ENCODE measurements at regions not wholly inside any gene's neighbourhood (a gene's known extent, or its start where the extent isn't known, plus 50 kb on each side); places are given as distances from the start of the nearest gene placed in this dataset.

- Histone ChIP-seq H3K9me3 (ENCODE audit: low read length) (no peaks in the 10 kb centered on the region), H3K36me3 (ENCODE audit: insufficient read depth, low read length) (no peaks in the 10 kb centered on the region), H3K4me1 (ENCODE audit: insufficient read depth, low read length) (no peaks in the 10 kb centered on the region), H2AFZ (ENCODE audit: low read depth, low read length) (no peak overlapping the region), H3K27me3 (ENCODE audit: insufficient read depth, low read length) (no peaks in the 10 kb centered on the region), H3K4me3 (ENCODE audit: low read length) (no peak overlapping the region)
Measured at GRCh38 chr5:53355931-53356330, 124.5 kb upstream of the FST start.

GRCh38 chr5:53357439-53357838 lies 123.0 kb upstream of the FST start:
- no peaks in the 10 kb centered on the region for H3K36me3 ChIP-seq (ENCODE audit: insufficient read depth, low read length)
- H3K9me3 ChIP-seq (ENCODE audit: low read length), result no peaks in the 10 kb centered on the region
- H3K27me3 ChIP-seq (ENCODE audit: insufficient read depth, low read length), result no peaks in the 10 kb centered on the region
- H3K4me1 ChIP-seq (ENCODE audit: insufficient read depth, low read length), result no peaks in the 10 kb centered on the region
- H2AFZ ChIP-seq (ENCODE audit: low read depth, low read length), result no peak overlapping the region
- H3K4me3 ChIP-seq (ENCODE audit: low read length), result no peak overlapping the region

- Histone ChIP-seq H3K9me3 (ENCODE audit: low read length) (no peaks in the 10 kb centered on the region), H3K4me3 (ENCODE audit: low read length) (no peak overlapping the region), H2AFZ (ENCODE audit: low read depth, low read length) (no peak overlapping the region), H3K27me3 (ENCODE audit: insufficient read depth, low read length) (no peaks in the 10 kb centered on the region), H3K4me1 (ENCODE audit: insufficient read depth, low read length) (no peaks in the 10 kb centered on the region), H3K36me3 (ENCODE audit: insufficient read depth, low read length) (no peaks in the 10 kb centered on the region)
Measured at GRCh38 chr5:53358794-53359193, 121.6 kb upstream of the FST start.

- no peak overlapping the region for H3K4me3 ChIP-seq (ENCODE audit: low read length)
- H2AFZ ChIP-seq (ENCODE audit: low read depth, low read length), result no peak overlapping the region
- no peaks in the 10 kb centered on the region for H3K27me3 ChIP-seq (ENCODE audit: insufficient read depth, low read length)
- no peaks in the 10 kb centered on the region for H3K9me3 ChIP-seq (ENCODE audit: low read length)
- no peaks in the 10 kb centered on the region for H3K4me1 ChIP-seq (ENCODE audit: insufficient read depth, low read length)
- H3K36me3 ChIP-seq (ENCODE audit: insufficient read depth, low read length), result no peaks in the 10 kb centered on the region
Measured at GRCh38 chr5:53359916-53360517, 120.4 kb upstream of the FST start.

GRCh38 chr5:53360811-53361210 lies 119.6 kb upstream of the FST start:
- Histone ChIP-seq H3K4me3 (ENCODE audit: low read length) (no peak overlapping the region), H3K4me1 (ENCODE audit: insufficient read depth, low read length) (no peaks in the 10 kb centered on the region), H2AFZ (ENCODE audit: low read depth, low read length) (no peak overlapping the region), H3K27me3 (ENCODE audit: insufficient read depth, low read length) (no peaks in the 10 kb centered on the region), H3K36me3 (ENCODE audit: insufficient read depth, low read length) (no peaks in the 10 kb centered on the region), H3K9me3 (ENCODE audit: low read length) (no peaks in the 10 kb centered on the region)

GRCh38 chr5:53361708-53362107 lies 118.7 kb upstream of the FST start:
- H3K4me1 ChIP-seq (ENCODE audit: insufficient read depth, low read length), result no peaks in the 10 kb centered on the region
- no peaks in the 10 kb centered on the region for H3K27me3 ChIP-seq (ENCODE audit: insufficient read depth, low read length)
- H2AFZ ChIP-seq (ENCODE audit: low read depth, low read length), result no peak overlapping the region
- H3K9me3 ChIP-seq (ENCODE audit: low read length), result no peaks in the 10 kb centered on the region
- H3K36me3 ChIP-seq (ENCODE audit: insufficient read depth, low read length), result no peaks in the 10 kb centered on the region
- H3K4me3 ChIP-seq (ENCODE audit: low read length), result no peak overlapping the region

- H2AFZ ChIP-seq (ENCODE audit: low read depth, low read length), result no peak overlapping the region
- no peak overlapping the region for H3K4me3 ChIP-seq (ENCODE audit: low read length)
- H3K27me3 ChIP-seq (ENCODE audit: insufficient read depth, low read length), result no peaks in the 10 kb centered on the region
- H3K9me3 ChIP-seq (ENCODE audit: low read length), result no peaks in the 10 kb centered on the region
- H3K4me1 ChIP-seq (ENCODE audit: insufficient read depth, low read length), result no peaks in the 10 kb centered on the region
- no peaks in the 10 kb centered on the region for H3K36me3 ChIP-seq (ENCODE audit: insufficient read depth, low read length)
Measured at GRCh38 chr5:53362521-53362941, 117.9 kb upstream of the FST start.

- no peaks in the 10 kb centered on the region for H3K9me3 ChIP-seq (ENCODE audit: low read length)
- no peaks in the 10 kb centered on the region for H3K27me3 ChIP-seq (ENCODE audit: insufficient read depth, low read length)
- no peak overlapping the region for H3K4me3 ChIP-seq (ENCODE audit: low read length)
- no peaks in the 10 kb centered on the region for H3K36me3 ChIP-seq (ENCODE audit: insufficient read depth, low read length)
- H2AFZ ChIP-seq (ENCODE audit: low read depth, low read length), result no peak overlapping the region
- H3K4me1 ChIP-seq (ENCODE audit: insufficient read depth, low read length), result no peaks in the 10 kb centered on the region
Measured at GRCh38 chr5:53364061-53364460, 116.4 kb upstream of the FST start.

- no peak overlapping the region for H3K4me3 ChIP-seq (ENCODE audit: low read length)
- H3K9me3 ChIP-seq (ENCODE audit: low read length), result no peaks in the 10 kb centered on the region
- no peaks in the 10 kb centered on the region for H3K36me3 ChIP-seq (ENCODE audit: insufficient read depth, low read length)
- H3K4me1 ChIP-seq (ENCODE audit: insufficient read depth, low read length), result no peaks in the 10 kb centered on the region
- H3K27me3 ChIP-seq (ENCODE audit: insufficient read depth, low read length), result no peaks in the 10 kb centered on the region
- H2AFZ ChIP-seq (ENCODE audit: low read depth, low read length), result no peak overlapping the region
Measured at GRCh38 chr5:53366245-53366644, 114.2 kb upstream of the FST start.

- H3K27me3 ChIP-seq (ENCODE audit: insufficient read depth, low read length), result no peaks in the 10 kb centered on the region
- H3K9me3 ChIP-seq (ENCODE audit: low read length), result no peaks in the 10 kb centered on the region
- no peak overlapping the region for H3K4me3 ChIP-seq (ENCODE audit: low read length)
- H3K4me1 ChIP-seq (ENCODE audit: insufficient read depth, low read length), result no peaks in the 10 kb centered on the region
- no peak overlapping the region for H2AFZ ChIP-seq (ENCODE audit: low read depth, low read length)
- no peaks in the 10 kb centered on the region for H3K36me3 ChIP-seq (ENCODE audit: insufficient read depth, low read length)
Measured at GRCh38 chr5:53367727-53368126, 112.7 kb upstream of the FST start.

GRCh38 chr5:53368516-53368915 lies 111.9 kb upstream of the FST start:
- Histone ChIP-seq H3K4me1 (ENCODE audit: insufficient read depth, low read length) (no peaks in the 10 kb centered on the region), H2AFZ (ENCODE audit: low read depth, low read length) (no peak overlapping the region), H3K9me3 (ENCODE audit: low read length) (no peaks in the 10 kb centered on the region), H3K4me3 (ENCODE audit: low read length) (no peak overlapping the region), H3K36me3 (ENCODE audit: insufficient read depth, low read length) (no peaks in the 10 kb centered on the region), H3K27me3 (ENCODE audit: insufficient read depth, low read length) (no peaks in the 10 kb centered on the region)

- Histone ChIP-seq H3K36me3 (ENCODE audit: insufficient read depth, low read length) (no peaks in the 10 kb centered on the region), H3K27me3 (ENCODE audit: insufficient read depth, low read length) (no peaks in the 10 kb centered on the region), H3K9me3 (ENCODE audit: low read length) (no peaks in the 10 kb centered on the region), H2AFZ (ENCODE audit: low read depth, low read length) (no peak overlapping the region), H3K4me3 (ENCODE audit: low read length) (no peak overlapping the region), H3K4me1 (ENCODE audit: insufficient read depth, low read length) (no peaks in the 10 kb centered on the region)
Measured at GRCh38 chr5:53368966-53369605, 111.3 kb upstream of the FST start.

GRCh38 chr5:53369681-53370080 lies 110.7 kb upstream of the FST start:
- Histone ChIP-seq H3K27me3 (ENCODE audit: insufficient read depth, low read length) (no peaks in the 10 kb centered on the region), H2AFZ (ENCODE audit: low read depth, low read length) (no peak overlapping the region), H3K4me3 (ENCODE audit: low read length) (no peak overlapping the region), H3K4me1 (ENCODE audit: insufficient read depth, low read length) (no peaks in the 10 kb centered on the region), H3K9me3 (ENCODE audit: low read length) (no peaks in the 10 kb centered on the region), H3K36me3 (ENCODE audit: insufficient read depth, low read length) (no peaks in the 10 kb centered on the region)

Measured in neuron (in vitro differentiated cells).